HL-60 (cell line): ENCODE measurements at regions not wholly inside any gene's neighbourhood (a gene's known extent, or its start where the extent isn't known, plus 50 kb on each side); places are given as distances from the start of the nearest gene placed in this dataset.

ENCODE experiments used
- POLR2AphosphoS5 ChIP-seq: IDR thresholded peaks from 2 replicates; pipeline ENCODE4 v1.6.1; 2012; ENCODE audit warnings: low read depth
- SPI1 ChIP-seq: IDR thresholded peaks from 2 replicates; pipeline ENCODE4 v1.6.1; 2012; ENCODE audit warnings: low read depth, mild to moderate bottlenecking, borderline replicate concordance
- TF ChIP-seq, protein P1 (sequence below): IDR thresholded peaks from 2 replicates; pipeline ENCODE4 v1.6.1; 2012; ENCODE audit warnings: low read depth; ENCODE audit not compliant: insufficient replicate concordance
- TF ChIP-seq, protein P2 (sequence below): IDR thresholded peaks from one replicate; pipeline ENCODE4 v1.5.1; 2011; ENCODE audit warnings: low read length, control low read depth, inconsistent platforms; ENCODE audit not compliant: insufficient read depth

DNA sequence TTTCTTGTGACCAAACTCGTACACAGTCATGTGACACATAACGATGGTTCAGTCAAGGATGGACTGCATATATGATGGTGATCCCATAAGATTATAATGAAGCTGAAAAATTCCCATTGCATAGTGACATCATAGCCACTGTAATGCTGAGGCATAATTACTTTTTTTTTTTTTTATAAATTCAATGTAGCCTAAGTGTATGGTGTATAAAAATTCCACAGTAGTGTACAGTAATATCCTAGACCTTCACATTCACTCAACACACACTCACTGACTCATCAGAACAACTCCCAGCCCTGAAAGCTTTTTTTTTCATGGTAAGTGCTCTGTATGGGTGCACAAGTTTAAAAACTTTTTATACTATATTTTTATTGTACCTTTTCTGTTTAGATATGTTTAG, 105.0 kb downstream of the AREG start:
- TF ChIP-seq, protein P1, sequence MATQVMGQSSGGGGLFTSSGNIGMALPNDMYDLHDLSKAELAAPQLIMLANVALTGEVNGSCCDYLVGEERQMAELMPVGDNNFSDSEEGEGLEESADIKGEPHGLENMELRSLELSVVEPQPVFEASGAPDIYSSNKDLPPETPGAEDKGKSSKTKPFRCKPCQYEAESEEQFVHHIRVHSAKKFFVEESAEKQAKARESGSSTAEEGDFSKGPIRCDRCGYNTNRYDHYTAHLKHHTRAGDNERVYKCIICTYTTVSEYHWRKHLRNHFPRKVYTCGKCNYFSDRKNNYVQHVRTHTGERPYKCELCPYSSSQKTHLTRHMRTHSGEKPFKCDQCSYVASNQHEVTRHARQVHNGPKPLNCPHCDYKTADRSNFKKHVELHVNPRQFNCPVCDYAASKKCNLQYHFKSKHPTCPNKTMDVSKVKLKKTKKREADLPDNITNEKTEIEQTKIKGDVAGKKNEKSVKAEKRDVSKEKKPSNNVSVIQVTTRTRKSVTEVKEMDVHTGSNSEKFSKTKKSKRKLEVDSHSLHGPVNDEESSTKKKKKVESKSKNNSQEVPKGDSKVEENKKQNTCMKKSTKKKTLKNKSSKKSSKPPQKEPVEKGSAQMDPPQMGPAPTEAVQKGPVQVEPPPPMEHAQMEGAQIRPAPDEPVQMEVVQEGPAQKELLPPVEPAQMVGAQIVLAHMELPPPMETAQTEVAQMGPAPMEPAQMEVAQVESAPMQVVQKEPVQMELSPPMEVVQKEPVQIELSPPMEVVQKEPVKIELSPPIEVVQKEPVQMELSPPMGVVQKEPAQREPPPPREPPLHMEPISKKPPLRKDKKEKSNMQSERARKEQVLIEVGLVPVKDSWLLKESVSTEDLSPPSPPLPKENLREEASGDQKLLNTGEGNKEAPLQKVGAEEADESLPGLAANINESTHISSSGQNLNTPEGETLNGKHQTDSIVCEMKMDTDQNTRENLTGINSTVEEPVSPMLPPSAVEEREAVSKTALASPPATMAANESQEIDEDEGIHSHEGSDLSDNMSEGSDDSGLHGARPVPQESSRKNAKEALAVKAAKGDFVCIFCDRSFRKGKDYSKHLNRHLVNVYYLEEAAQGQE, result no peak
- TF ChIP-seq, protein P2, sequence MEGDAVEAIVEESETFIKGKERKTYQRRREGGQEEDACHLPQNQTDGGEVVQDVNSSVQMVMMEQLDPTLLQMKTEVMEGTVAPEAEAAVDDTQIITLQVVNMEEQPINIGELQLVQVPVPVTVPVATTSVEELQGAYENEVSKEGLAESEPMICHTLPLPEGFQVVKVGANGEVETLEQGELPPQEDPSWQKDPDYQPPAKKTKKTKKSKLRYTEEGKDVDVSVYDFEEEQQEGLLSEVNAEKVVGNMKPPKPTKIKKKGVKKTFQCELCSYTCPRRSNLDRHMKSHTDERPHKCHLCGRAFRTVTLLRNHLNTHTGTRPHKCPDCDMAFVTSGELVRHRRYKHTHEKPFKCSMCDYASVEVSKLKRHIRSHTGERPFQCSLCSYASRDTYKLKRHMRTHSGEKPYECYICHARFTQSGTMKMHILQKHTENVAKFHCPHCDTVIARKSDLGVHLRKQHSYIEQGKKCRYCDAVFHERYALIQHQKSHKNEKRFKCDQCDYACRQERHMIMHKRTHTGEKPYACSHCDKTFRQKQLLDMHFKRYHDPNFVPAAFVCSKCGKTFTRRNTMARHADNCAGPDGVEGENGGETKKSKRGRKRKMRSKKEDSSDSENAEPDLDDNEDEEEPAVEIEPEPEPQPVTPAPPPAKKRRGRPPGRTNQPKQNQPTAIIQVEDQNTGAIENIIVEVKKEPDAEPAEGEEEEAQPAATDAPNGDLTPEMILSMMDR, result no peak
- TF ChIP-seq POLR2AphosphoS5 (no peak), SPI1 (no peak)
